ENCODE measurements at regions not wholly inside any gene's neighbourhood (a gene's known extent, or its start where the extent isn't known, plus 50 kb on each side); places are given as distances from the start of the nearest gene placed in this dataset.

DNA sequence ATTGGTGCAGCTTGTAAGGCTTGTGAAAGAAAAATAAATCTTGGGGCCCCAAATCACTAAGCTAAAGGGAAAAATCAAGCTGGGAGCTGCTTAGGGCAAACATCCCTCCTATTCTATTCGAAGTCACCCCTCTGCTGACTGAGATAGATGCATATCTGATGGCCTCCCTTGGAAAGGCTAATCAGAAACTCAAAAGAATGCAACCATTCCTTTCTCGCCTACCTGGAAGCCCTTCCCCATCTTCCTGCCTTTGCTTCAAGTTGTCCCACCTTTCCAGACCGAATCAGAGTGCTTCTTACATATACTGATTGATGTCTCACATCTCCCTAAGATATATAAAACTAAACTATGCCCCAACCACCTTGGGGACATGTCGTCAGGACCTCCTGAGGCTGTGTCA lies 240.3 kb downstream of the SKIDA1 start:
- CTCF ChIA-PET (ENCODE audit: partially characterized antibody): interaction anchor here (0.6 to 1.1 kb wide), 4 partner anchors 21 to 77 kb away, joined by 3 to 4 read pairs (median 3); no protein-coding TSS in a partner anchor
- Histone ChIP-seq H3K27ac (ENCODE audit: low read depth, low read length) (peak overlapping the region; percentile 47; the same call in 1 of the 2 replicates), H3K4me2 (ENCODE audit: insufficient read depth in 1 of 2, low read depth in 2 of 2, low read length in 2 of 2) (peak overlapping the region in 1 of 2 experiments; percentile 48; a peak in 2 of 4 replicates), H2BK5ac (ENCODE audit: low read depth, low read length) (peak overlapping the region; percentile 72; the same call in 1 of the 2 replicates), H3K18ac (ENCODE audit: extremely low read depth, low read length) (peak overlapping the region; percentile 39; the same call in 1 of the 2 replicates), H2BK120ac (replicated peaks; ENCODE audit: low read depth, low read length) (no peak overlapping the region), H3K4me3 (ENCODE audit: extremely low read depth in 1 of 4, insufficient read depth in 2 of 4, low read depth in 3 of 4, low read length in 4 of 4) (no peak overlapping the region), H3K9ac (replicated peaks in 1 of 4; ENCODE audit: extremely low read depth in 1 of 4, low read depth in 3 of 4, low read length in 3 of 4) (no peak overlapping the region), H3K79me1 (ENCODE audit: low read depth, low read length) (no peaks in the 10 kb centered on the region; the same call in 1 of the 2 replicates), H3K4ac (replicated peaks; ENCODE audit: insufficient read length, low read depth, low read length) (no peak overlapping the region), H4K91ac (replicated peaks; ENCODE audit: insufficient read length, low read length) (no peak overlapping the region), H2AFZ (ENCODE audit: low read length) (no peak overlapping the region), H3K36me3 (ENCODE audit: control insufficient read depth in 2 of 4, insufficient read depth in 4 of 4, low read length in 3 of 4) (no peaks in the 10 kb centered on the region; a peak in 1 of 8 replicates), H3K56ac (replicated peaks; ENCODE audit: insufficient read length, low read depth, low read length) (no peak overlapping the region), H2BK12ac (ENCODE audit: low read depth, low read length) (peak overlapping the region; percentile 91), H3K23ac (ENCODE audit: insufficient read length) (no peak overlapping the region), H4K5ac (ENCODE audit: insufficient read length, low read depth, low read length) (peak overlapping the region; percentile 69), H3K14ac (ENCODE audit: insufficient read length) (no peak overlapping the region), H3K79me2 (ENCODE audit: control insufficient read depth in 1 of 2, insufficient read depth in 2 of 2, low read length in 2 of 2) (peaks cover 0 to 33% of the 10 kb centered on the region in 2 experiments; a peak in 3 of 4 replicates), H2AK5ac (ENCODE audit: low read depth, low read length) (peak overlapping the region; percentile 57; the same call in 1 of the 2 replicates), H4K20me1 (replicated peaks in 1 of 2; ENCODE audit: control insufficient read depth in 1 of 2, insufficient read depth in 2 of 2, low read length in 2 of 2) (no peaks in the 10 kb centered on the region), H3K27me3 (replicated peaks in 1 of 4; ENCODE audit: control insufficient read depth in 3 of 4, extremely low read depth in 1 of 4, insufficient read depth in 3 of 4, low read length in 3 of 4) (no peaks in the 10 kb centered on the region), H3K4me1 (replicated peaks in 1 of 4; ENCODE audit: control insufficient read depth in 3 of 4, insufficient read depth in 4 of 4, low read length in 3 of 4) (peaks cover 8 to 38% (median 28%) of the 10 kb centered on the region in 4 experiments; a peak in 6 of 7 replicates), H3K9me3 (ENCODE audit: insufficient read depth in 2 of 2, low read depth in 1 of 2, low read length in 1 of 2) (no peaks in the 10 kb centered on the region), H4K8ac (ENCODE audit: extremely low read depth, insufficient read depth, low read length) (no peak overlapping the region), H2BK15ac (ENCODE audit: low read length) (no peak overlapping the region), H3K23me2 (ENCODE audit: low read depth, low read length) (no peaks in the 10 kb centered on the region), H2BK20ac (ENCODE audit: low read length) (peak overlapping the region; percentile 73; the same call in 1 of the 2 replicates)
- POLR2A ChIA-PET (ENCODE audit: partially characterized antibody): interaction anchor here (0.8 to 1.0 kb wide), 2 partner anchors 13 to 18 kb away, joined by 3 read pairs; no protein-coding TSS in a partner anchor
- FAIRE-seq (no peak), DNase-seq (ENCODE audit: low read depth in 1 of 2, low spot score in 2 of 2) (no peak)
- TF ChIP-seq FOSL1 (IDR thresholded peaks at IDR 0.05; ENCODE audit: insufficient read depth, low read depth, low read length) (no peak), YY1 (IDR thresholded peaks at IDR 0.05; ENCODE audit: low read depth, low read length) (0 out of 2 replicates have a peak, but pooled peaks have one; percentile 17), SIRT6 (IDR thresholded peaks at IDR 0.05; ENCODE audit: low read length) (no peak)
- TF ChIP-seq, protein P1, sequence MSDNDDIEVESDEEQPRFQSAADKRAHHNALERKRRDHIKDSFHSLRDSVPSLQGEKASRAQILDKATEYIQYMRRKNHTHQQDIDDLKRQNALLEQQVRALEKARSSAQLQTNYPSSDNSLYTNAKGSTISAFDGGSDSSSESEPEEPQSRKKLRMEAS (IDR thresholded peaks at IDR 0.05): no peak
- TF ChIP-seq, protein P2, sequence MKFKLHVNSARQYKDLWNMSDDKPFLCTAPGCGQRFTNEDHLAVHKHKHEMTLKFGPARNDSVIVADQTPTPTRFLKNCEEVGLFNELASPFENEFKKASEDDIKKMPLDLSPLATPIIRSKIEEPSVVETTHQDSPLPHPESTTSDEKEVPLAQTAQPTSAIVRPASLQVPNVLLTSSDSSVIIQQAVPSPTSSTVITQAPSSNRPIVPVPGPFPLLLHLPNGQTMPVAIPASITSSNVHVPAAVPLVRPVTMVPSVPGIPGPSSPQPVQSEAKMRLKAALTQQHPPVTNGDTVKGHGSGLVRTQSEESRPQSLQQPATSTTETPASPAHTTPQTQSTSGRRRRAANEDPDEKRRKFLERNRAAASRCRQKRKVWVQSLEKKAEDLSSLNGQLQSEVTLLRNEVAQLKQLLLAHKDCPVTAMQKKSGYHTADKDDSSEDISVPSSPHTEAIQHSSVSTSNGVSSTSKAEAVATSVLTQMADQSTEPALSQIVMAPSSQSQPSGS (IDR thresholded peaks at IDR 0.05; ENCODE audit: low read length): no peak
- 10% methylated on average over 4 of the region's 4 CpGs; no CpG with 5 or more reads in 1 of the 2 experiments for WGBS, 2 experiments (ENCODE audit: extremely low coverage in 1 of 2, insufficient coverage in 1 of 2, insufficient read length in 1 of 2, insufficient replicate concordance in 2 of 2, low coverage in 1 of 2, low lambda C conversion rate in 2 of 2, missing lambda C conversion rate in 1 of 2)
